ENCODE measurements at regions not wholly inside any gene's neighbourhood (a gene's known extent, or its start where the extent isn't known, plus 50 kb on each side); places are given as distances from the start of the nearest gene placed in this dataset.

DNA sequence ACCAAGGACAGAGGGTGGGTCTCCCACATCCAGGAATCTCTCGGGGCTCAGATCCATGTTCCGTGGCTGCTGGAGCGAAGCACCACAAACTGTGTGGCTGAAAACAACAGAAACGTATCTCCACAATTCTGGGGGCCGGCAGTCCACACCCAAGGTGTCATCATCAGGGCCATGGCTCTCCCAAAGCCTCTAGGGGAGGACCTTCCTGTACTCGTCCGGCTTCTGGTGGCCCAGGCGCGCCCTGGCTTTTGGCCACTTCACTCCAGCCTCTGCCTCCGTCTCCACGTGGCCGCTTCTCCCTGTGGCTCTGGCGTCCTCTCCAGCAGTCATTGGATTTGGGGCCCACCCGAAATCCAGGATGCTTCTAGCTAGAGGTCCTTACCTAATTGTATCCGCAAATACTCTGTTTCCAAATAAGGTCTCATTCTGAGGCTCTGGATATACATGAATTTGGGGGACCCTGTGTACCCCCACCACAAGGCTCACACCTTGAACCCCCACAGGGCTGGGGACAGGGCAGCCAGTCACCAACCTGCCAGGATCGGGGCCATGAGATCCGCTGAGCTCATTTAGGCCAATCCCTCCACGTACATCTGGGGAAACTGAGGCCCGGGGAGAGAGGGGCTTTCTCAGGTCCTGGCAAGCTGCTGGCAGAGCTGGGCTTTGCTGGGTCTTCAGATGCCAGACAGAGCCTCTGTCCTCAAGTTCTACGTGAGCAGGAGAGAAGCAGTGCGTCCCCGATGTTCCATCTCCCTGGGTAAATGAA is 158.2 kb downstream of the OLFM1 start:
- FAIRE-seq: no peak
- TF ChIP-seq, protein P1, sequence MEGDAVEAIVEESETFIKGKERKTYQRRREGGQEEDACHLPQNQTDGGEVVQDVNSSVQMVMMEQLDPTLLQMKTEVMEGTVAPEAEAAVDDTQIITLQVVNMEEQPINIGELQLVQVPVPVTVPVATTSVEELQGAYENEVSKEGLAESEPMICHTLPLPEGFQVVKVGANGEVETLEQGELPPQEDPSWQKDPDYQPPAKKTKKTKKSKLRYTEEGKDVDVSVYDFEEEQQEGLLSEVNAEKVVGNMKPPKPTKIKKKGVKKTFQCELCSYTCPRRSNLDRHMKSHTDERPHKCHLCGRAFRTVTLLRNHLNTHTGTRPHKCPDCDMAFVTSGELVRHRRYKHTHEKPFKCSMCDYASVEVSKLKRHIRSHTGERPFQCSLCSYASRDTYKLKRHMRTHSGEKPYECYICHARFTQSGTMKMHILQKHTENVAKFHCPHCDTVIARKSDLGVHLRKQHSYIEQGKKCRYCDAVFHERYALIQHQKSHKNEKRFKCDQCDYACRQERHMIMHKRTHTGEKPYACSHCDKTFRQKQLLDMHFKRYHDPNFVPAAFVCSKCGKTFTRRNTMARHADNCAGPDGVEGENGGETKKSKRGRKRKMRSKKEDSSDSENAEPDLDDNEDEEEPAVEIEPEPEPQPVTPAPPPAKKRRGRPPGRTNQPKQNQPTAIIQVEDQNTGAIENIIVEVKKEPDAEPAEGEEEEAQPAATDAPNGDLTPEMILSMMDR (IDR thresholded peaks at IDR 0.05; ENCODE audit: insufficient read depth, missing control alignments): no peak
- peak; percentile 8 for DNase-seq (ENCODE audit: insufficient read length, low spot score)

DNA sequence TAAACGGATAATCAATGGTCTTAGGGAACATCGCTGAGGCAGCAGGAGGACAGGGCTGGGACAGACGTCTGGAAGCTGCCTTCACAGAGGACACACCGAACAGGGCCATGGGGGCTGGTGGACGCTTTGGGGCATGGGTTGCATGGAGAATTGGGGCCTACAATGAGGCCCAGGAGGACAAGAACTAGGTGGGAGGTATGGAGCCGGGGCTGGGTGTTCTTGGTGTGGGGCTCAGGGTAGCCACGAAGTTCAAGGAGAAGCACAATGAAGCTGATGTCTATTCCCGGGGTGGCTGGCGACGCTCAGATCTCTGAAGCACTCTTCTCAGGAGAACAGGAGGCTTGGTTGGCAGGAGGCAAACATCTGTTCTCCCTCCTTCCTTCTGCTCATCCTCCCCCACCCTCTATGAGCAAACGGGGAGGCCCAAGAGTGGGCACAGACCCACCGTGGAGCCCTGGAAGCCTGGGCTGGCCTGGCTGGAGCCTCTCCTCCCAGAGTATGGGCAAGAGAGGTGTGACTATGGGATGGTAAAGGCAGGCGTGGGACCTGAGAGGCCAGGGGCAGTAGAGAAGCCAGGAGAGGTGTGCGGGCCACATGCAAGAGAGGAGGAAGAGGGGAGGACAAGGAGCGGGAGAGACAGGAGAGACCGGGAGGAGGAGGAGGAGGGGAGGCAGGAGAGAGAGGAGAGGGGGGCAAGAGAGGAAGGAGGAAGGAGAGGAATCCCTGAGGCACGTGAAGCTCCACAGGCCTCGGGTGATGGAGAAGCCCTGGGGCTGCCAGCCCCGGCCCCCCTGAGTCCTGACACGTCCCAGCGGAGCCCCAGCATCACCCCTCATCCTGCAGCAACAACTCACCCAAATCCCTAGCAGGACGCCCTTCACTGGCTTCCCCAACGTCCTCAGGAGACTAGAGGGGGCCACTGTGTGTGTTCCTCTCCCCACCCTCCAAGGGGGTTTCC is 159.1 kb downstream of the OLFM1 start:
- no peak for FAIRE-seq
- DNase-seq (ENCODE audit: insufficient read length, low spot score): peak; percentile 12
- TF ChIP-seq, protein P1 (IDR thresholded peaks at IDR 0.05; ENCODE audit: insufficient read depth, missing control alignments): no peak

DNA sequence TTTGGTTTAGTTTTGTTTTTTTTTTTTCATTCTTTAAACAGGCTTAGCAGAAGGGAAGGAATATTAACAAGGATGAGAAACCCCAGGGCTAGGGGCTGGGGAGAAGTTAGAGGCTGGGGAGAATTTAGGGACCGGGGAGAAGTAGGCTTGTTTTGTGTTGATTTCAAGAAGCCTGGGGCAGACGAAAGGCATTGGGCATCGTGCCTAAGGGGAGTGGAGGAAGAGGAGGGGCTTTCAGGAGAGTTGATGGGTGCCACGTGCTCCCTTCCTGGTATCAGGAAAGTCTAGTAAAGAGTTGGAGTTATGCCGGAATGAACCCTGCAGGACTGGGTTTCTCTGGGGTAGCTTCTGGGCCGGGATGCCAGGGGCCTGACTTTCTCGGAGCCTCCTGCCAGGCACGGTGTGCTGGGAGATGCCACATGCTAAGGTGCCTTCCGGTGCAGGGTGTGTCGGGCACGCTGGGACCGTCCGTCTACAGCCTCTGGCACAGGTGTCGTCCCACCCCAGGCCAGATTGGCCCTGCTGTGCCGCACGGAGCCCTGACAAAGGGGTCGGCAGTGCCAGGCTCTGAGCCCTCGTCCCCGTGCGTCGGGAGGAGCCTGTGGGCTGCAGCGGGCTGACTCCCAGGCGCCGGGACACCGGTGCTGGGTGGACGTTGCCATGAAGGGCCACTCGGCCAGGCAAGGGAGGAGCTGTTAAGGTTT is 159.9 kb downstream of the OLFM1 start:
- peak; percentile 18 for DNase-seq (ENCODE audit: insufficient read length, low spot score)
- TF ChIP-seq, protein P1 (IDR thresholded peaks at IDR 0.05; ENCODE audit: insufficient read depth, missing control alignments): no peak
- no peak for FAIRE-seq

DNA sequence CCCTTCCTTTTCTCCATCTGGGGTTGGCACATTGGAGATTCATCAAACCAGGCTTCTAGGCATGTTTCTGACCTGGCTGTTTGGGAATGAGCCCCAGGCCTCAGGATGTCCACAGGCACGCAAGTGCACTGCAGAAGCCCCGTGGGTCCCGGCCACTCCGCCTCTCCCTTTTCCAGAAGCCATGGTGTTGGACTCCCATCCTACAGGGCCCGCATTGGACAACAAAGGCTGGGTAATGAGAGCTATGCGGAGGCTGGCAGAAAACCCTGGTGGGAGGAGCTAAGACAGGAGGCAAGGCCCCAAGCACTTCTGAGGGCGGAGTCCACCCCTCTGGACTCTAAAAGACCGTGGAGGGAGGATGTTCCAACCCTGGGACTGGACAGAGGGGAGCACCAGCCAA is 160.6 kb downstream of the OLFM1 start:
- FAIRE-seq (no peak), DNase-seq (ENCODE audit: insufficient read length, low spot score) (no peak)
- TF ChIP-seq, protein P1 (IDR thresholded peaks at IDR 0.05; ENCODE audit: insufficient read depth, missing control alignments): no peak

DNA sequence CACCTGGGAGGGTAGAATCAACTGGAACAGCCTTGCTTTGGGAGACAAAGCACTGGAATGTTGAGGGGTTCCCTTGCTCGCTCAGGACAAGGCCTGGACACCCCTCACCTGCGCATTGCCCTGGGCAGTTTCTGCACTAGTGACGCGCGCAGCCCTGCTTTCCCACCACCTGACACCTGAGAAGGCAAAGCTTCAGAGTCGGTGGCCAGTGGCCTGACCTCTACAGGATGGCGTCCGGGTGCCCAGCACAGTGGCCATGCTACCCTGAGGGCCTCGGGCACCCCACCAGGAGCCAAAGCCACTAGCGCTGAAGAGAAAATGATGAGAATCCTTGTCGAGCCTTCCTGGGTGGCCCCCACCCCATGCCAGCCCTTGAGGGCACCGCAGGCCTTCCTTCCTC is 161.3 kb downstream of the OLFM1 start:
- TF ChIP-seq, protein P1 (IDR thresholded peaks at IDR 0.05; ENCODE audit: insufficient read depth, missing control alignments): no peak
- DNase-seq (ENCODE audit: insufficient read length, low spot score): no peak
- no peak for FAIRE-seq

DNA sequence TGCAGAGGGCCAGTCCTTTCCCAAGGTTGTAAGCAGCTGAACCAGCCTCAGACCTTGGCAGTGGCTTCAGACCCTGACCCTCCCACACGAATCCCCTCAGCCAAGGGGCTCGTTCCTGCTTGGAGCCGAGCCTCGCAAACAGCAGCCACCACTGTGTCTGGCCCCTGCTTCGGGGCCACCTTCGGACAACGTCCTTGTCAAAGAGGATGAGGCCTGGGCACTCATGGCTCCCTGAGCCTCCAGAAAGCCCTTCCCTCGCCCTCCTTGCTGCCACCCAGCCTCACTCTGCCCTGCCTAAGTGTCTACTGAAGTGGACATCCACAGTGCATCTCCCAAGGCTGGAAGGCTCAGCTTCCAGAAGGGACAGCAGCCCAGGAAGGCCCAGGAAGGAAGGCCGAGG is 161.7 kb downstream of the OLFM1 start:
- no peak for FAIRE-seq
- TF ChIP-seq, protein P1 (IDR thresholded peaks at IDR 0.05; ENCODE audit: insufficient read depth, missing control alignments): no peak
- DNase-seq (ENCODE audit: insufficient read length, low spot score): no peak

All from D721Med (cell line).